ENCODE measurements at regions not wholly inside any gene's neighbourhood (a gene's known extent, or its start where the extent isn't known, plus 50 kb on each side); places are given as distances from the start of the nearest gene placed in this dataset.
"Not testable (repeated sequence)": the region's sequence is repeated elsewhere in the genome, so short reads cannot be mapped to it uniquely, and the experiment has no call there.

DNA sequence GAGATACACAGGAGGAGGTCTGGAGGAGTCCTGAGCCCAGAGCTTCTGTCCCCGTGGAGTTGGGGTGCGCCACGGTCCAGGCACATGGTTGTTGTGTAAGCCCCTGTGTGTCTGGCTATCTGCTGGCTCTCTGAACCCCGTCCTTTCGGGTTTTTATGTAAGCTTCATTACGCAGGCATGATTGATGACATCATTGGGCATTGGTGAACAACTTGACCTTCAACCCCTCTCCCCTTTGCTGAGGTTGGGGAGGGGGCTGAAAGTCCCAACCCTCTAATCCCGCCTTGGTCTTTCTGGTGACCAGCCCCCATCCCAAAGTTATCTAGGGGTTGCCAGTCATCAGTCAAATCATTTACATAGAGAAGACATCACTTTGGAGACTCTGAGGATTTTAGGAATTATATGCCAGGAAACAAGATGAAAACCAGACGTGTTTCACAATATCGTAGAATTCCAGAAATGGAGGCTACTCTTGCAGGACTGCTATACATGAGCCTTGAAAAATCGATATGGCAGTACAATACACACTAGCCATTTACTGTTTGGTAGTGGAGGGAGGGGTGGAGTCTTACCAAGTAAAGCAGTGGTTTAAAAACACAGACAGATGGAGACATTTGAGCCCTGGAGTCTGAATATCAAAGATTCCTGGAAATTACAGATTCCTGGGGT is 69.8 kb upstream of the SCAF4 start:
- no peak overlapping the region for H3K27ac ChIP-seq
- no peaks in the 10 kb centered on the region for H3K27me3 ChIP-seq (replicated peaks; ENCODE audit: insufficient read depth)
- DNase-seq (ENCODE audit: low spot score) (no peak), ATAC-seq (ENCODE audit: insufficient number of reproducible peaks, low FRiP score, low read depth) (no peak)
- H3K4me1 ChIP-seq (ENCODE audit: control insufficient read depth in 1 of 2, low read depth in 2 of 2) = no peaks in the 10 kb centered on the region
- H3K4me3 ChIP-seq = no peak overlapping the region
- no peak for TF ChIP-seq CTCF (IDR thresholded peaks at IDR 0.05)
- H3K9me3 ChIP-seq = no peaks in the 10 kb centered on the region
- no peaks in the 10 kb centered on the region for H3K36me3 ChIP-seq

GRCh38 chr21:31798842-31799704 is 67.2 kb upstream of the SCAF4 start:
- no peaks in the 10 kb centered on the region for H3K36me3 ChIP-seq
- H3K27ac ChIP-seq = no peak overlapping the region
- H3K9me3 ChIP-seq = no peaks in the 10 kb centered on the region
- no peaks in the 10 kb centered on the region for H3K27me3 ChIP-seq (replicated peaks; ENCODE audit: insufficient read depth)
- H3K4me1 ChIP-seq (ENCODE audit: control insufficient read depth in 1 of 2, low read depth in 2 of 2) = no peaks in the 10 kb centered on the region
- H3K4me3 ChIP-seq = no peak overlapping the region
- no peak for ATAC-seq (ENCODE audit: insufficient number of reproducible peaks, low FRiP score, low read depth)
- DNase-seq (ENCODE audit: low spot score) = no peak
- TF ChIP-seq CTCF (IDR thresholded peaks at IDR 0.05) = no peak

GRCh38 chr21:31795992-31796391 is 64.1 kb upstream of the SCAF4 start:
- H3K27ac ChIP-seq = no peak overlapping the region
- no peak for DNase-seq (ENCODE audit: low spot score)
- no peak for ATAC-seq (ENCODE audit: insufficient number of reproducible peaks, low FRiP score, low read depth)
- H3K4me3 ChIP-seq = no peak overlapping the region
- TF ChIP-seq CTCF (IDR thresholded peaks at IDR 0.05) = no peak
- H3K27me3 ChIP-seq (replicated peaks; ENCODE audit: insufficient read depth) = no peaks in the 10 kb centered on the region
- no peaks in the 10 kb centered on the region for H3K9me3 ChIP-seq
- H3K4me1 ChIP-seq (ENCODE audit: control insufficient read depth in 1 of 2, low read depth in 2 of 2) = no peaks in the 10 kb centered on the region
- H3K36me3 ChIP-seq = no peaks in the 10 kb centered on the region

DNA sequence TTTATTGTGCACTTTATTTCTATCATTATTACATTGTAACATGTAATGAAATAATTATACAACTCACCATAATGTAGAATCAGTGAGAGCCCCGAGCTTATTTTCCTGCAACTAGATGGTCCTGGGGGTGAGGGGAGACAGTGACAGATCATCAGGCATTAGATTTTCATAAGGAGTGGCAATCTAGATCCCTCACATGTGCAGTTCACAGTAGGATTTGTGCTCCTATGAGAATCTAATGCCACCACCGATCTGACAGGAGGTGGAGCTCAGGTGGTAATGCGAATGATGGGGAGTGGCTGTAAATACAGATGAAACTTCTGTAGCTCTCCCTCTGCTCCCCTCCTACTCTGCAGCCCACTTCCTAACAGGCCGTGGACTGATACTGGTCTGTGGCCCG is 58.5 kb upstream of the SCAF4 start:
- not testable (repeated sequence) for DNase-seq (ENCODE audit: low spot score); H3K9me3 ChIP-seq; ATAC-seq (ENCODE audit: insufficient number of reproducible peaks, low FRiP score, low read depth); H3K27me3 ChIP-seq (replicated peaks; ENCODE audit: insufficient read depth); H3K27ac ChIP-seq; H3K4me1 ChIP-seq (ENCODE audit: control insufficient read depth in 1 of 2, low read depth in 2 of 2); H3K36me3 ChIP-seq; H3K4me3 ChIP-seq

- Histone ChIP-seq H3K36me3 (no peaks in the 10 kb centered on the region), H3K27me3 (replicated peaks; ENCODE audit: insufficient read depth) (no peaks in the 10 kb centered on the region), H3K27ac (no peak overlapping the region), H3K4me1 (ENCODE audit: control insufficient read depth in 1 of 2, low read depth in 2 of 2) (no peaks in the 10 kb centered on the region), H3K9me3 (no peaks in the 10 kb centered on the region), H3K4me3 (no peak overlapping the region)
- no peak for ATAC-seq (ENCODE audit: insufficient number of reproducible peaks, low FRiP score, low read depth)
- no peak for DNase-seq (ENCODE audit: low spot score)
- no peak for TF ChIP-seq CTCF (IDR thresholded peaks at IDR 0.05)
Measured at GRCh38 chr21:31788581-31788980, 56.7 kb upstream of the SCAF4 start.

DNA sequence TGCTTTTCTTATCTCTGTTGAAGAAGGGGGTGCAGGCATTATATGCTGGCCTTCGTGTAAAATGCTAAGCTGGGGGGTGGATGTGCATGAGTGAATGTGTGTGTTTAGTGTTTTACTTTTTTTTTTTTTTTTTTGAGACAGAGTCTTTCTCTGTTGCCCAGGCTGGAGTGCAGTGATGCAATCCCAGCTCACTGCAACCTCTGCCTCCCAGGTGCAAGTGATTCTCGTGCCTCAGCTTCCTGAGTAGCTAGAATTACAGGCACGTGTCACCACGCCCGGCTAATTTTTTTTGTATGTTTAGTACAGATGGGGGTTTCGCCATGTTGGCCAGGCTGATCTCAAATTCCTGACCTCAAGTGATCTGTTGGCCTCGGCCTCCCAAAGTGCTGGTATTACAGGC is 55.8 kb upstream of the SCAF4 start:
- H3K27me3 ChIP-seq (replicated peaks; ENCODE audit: insufficient read depth); H3K36me3 ChIP-seq; ATAC-seq (ENCODE audit: insufficient number of reproducible peaks, low FRiP score, low read depth); H3K27ac ChIP-seq; H3K4me1 ChIP-seq (ENCODE audit: control insufficient read depth in 1 of 2, low read depth in 2 of 2); DNase-seq (ENCODE audit: low spot score); H3K9me3 ChIP-seq; H3K4me3 ChIP-seq: not testable (repeated sequence)
